GM23248 (cell line): ENCODE measurements at regions not wholly inside any gene's neighbourhood (a gene's known extent, or its start where the extent isn't known, plus 50 kb on each side); places are given as distances from the start of the nearest gene placed in this dataset.
A peak's percentile ranks its signal among the peaks of the same experiment; 100 is the strongest.

Experiments used
- DNase-seq: peaks from one replicate; pipeline ENCODE4 v3.0.0-alpha.2; 2015
- H2AFZ ChIP-seq: fragments of 200-600 bp; sonication (generic); 2 replicates; pipeline ENCODE4 v1.6.1; 2016; ENCODE audit warnings: antibody characterized with exemption
- H3F3A ChIP-seq: fragments of 200-600 bp; sonication (generic); 2 replicates; pipeline ENCODE4 v1.6.1; 2016; ENCODE audit warnings: mild to moderate bottlenecking, antibody characterized with exemption, mixed run types; ENCODE audit not compliant: insufficient read depth
- H3K27ac ChIP-seq: fragments of 200-600 bp; sonication (generic); 2 replicates; pipeline ENCODE4 v1.5.1; 2016; ENCODE audit warnings: mild to moderate bottlenecking
- H3K27me3 ChIP-seq: fragments of 200-600 bp; sonication (generic); replicated peaks from 2 replicates; pipeline ENCODE4 v1.6.1; 2016; ENCODE audit warnings: mild to moderate bottlenecking; ENCODE audit not compliant: insufficient read depth
- H3K36me3 ChIP-seq: fragments of 200-600 bp; sonication (generic); 2 replicates; pipeline ENCODE4 v1.6.1; 2016; ENCODE audit warnings: low read depth, mild to moderate bottlenecking
- H3K4me1 ChIP-seq: fragments of 200-600 bp; sonication (generic); 2 replicates; pipeline ENCODE4 v1.6.1; 2016; ENCODE audit warnings: mild to moderate bottlenecking; ENCODE audit not compliant: insufficient read depth
- H3K4me2 ChIP-seq: fragments of 200-600 bp; sonication (generic); one replicate; pipeline ENCODE4 v1.6.1; 2016; ENCODE audit warnings: mild to moderate bottlenecking; ENCODE audit not compliant: unreplicated experiment
- H3K4me3 ChIP-seq: fragments of 200-600 bp; sonication (generic); 2 replicates; pipeline ENCODE4 v1.5.1; 2016; ENCODE audit warnings: mild to moderate bottlenecking
- H3K79me2 ChIP-seq: fragments of 200-600 bp; sonication (generic); 2 replicates; pipeline ENCODE4 v1.6.1; 2016; ENCODE audit warnings: mild to moderate bottlenecking; ENCODE audit not compliant: insufficient read depth
- H3K9ac ChIP-seq: fragments of 200-600 bp; sonication (generic); 2 replicates; pipeline ENCODE4 v1.6.1; 2016; ENCODE audit warnings: mild to moderate bottlenecking
- H3K9me2 ChIP-seq: fragments of 200-600 bp; sonication (generic); 2 replicates; pipeline ENCODE4 v1.6.1; 2016; ENCODE audit warnings: mixed run types, mild to moderate bottlenecking, moderate library complexity; ENCODE audit not compliant: insufficient read depth
- H3K9me3 ChIP-seq: fragments of 200-600 bp; sonication (generic); one replicate; pipeline ENCODE4 v1.6.1; 2017; ENCODE audit warnings: low read depth
- H4K20me1 ChIP-seq: fragments of 200-600 bp; sonication (generic); 2 replicates; pipeline ENCODE4 v1.6.0; 2016; ENCODE audit not compliant: insufficient read depth
- EZH2 ChIP-seq: fragments of 200-600 bp; sonication (generic); IDR thresholded peaks from 2 replicates; pipeline ENCODE4 v1.6.1; 2018; ENCODE audit warnings: antibody characterized with exemption, mild to moderate bottlenecking; ENCODE audit not compliant: insufficient read depth, poor library complexity, severe bottlenecking
- EZH2phosphoT487 ChIP-seq: fragments of 200-600 bp; sonication (generic); IDR thresholded peaks from 2 replicates; pipeline ENCODE4 v1.6.1; 2018; ENCODE audit warnings: antibody characterized with exemption, moderate library complexity, mild to moderate bottlenecking, low read depth; ENCODE audit not compliant: insufficient read depth
- WGBS, 2 experiments: methylation state at CpG; one replicate each; pipeline ENCODE4 v1.1.6; 2015 to 2017; ENCODE audit warnings: low lambda C conversion rate in 2 of 2, low coverage in 1 of 2; ENCODE audit errors: missing lambda C conversion rate in 2 of 2; 5-methylcytosine and 5-hydroxymethylcytosine counted together
- in situ Hi-C: fragments of 300-500 bp; cut with MboI; formaldehyde crosslinking; loops from 2 replicates; pipeline ENCODE4 v1.15.0; 2020

- no peak overlapping the region for H3K27ac ChIP-seq
- H3F3A ChIP-seq: peaks cover 15% of the 10 kb centered on the region
- H3K9me2 ChIP-seq: no peaks in the 10 kb centered on the region
- H3K27me3 ChIP-seq: no peaks in the 10 kb centered on the region
- H3K4me1 ChIP-seq: peaks cover 11% of the 10 kb centered on the region
- no peaks in the 10 kb centered on the region for H4K20me1 ChIP-seq
- H3K4me2 ChIP-seq: no peak overlapping the region
- no peak overlapping the region for H3K9ac ChIP-seq
- H3K79me2 ChIP-seq: no peaks in the 10 kb centered on the region
- in situ Hi-C loops: no loop called here
- no peak overlapping the region for H3K4me3 ChIP-seq
- DNase-seq: no peak
- no peaks in the 10 kb centered on the region for H3K36me3 ChIP-seq
- no peak overlapping the region for H2AFZ ChIP-seq
- no peaks in the 10 kb centered on the region for H3K9me3 ChIP-seq
- TF ChIP-seq EZH2phosphoT487 (no peak), EZH2 (no peak)
Observed at GRCh38 chr1:60994828-60995492, 87.4 kb upstream of the NFIA start.

GRCh38 chr1:60994369-60994768 is 88.0 kb upstream of the NFIA start:
- H3K9ac ChIP-seq: no peak overlapping the region
- H3K4me2 ChIP-seq: no peak overlapping the region
- no peak for DNase-seq

GRCh38 chr1:60992165-60992564 is 90.2 kb upstream of the NFIA start:
- Histone ChIP-seq H3K79me2 (no peaks in the 10 kb centered on the region), H3F3A (peaks cover 23% of the 10 kb centered on the region), H3K36me3 (no peaks in the 10 kb centered on the region), H3K9ac (no peak overlapping the region), H3K27ac (no peak overlapping the region), H3K4me2 (no peak overlapping the region), H3K9me3 (no peaks in the 10 kb centered on the region), H2AFZ (no peak overlapping the region), H3K4me3 (no peak overlapping the region), H3K9me2 (no peaks in the 10 kb centered on the region), H3K27me3 (no peaks in the 10 kb centered on the region), H3K4me1 (peaks cover 21% of the 10 kb centered on the region), H4K20me1 (no peaks in the 10 kb centered on the region)
- TF ChIP-seq EZH2phosphoT487: no peak
- in situ Hi-C loops: no loop called here
- WGBS, 2 experiments: 40 to 45% methylated on average over 1 of the region's 1 CpG
- no peak for DNase-seq

More at GRCh38 chr1:60994369-60994768, 88.0 kb upstream of the NFIA start:
- Histone ChIP-seq H3K27me3 (no peaks in the 10 kb centered on the region), H3K9me2 (no peaks in the 10 kb centered on the region), H3K27ac (no peak overlapping the region), H3F3A (peaks cover 21% of the 10 kb centered on the region), H2AFZ (no peak overlapping the region), H3K4me3 (no peak overlapping the region), H3K9me3 (no peaks in the 10 kb centered on the region), H4K20me1 (no peaks in the 10 kb centered on the region), H3K79me2 (no peaks in the 10 kb centered on the region), H3K4me1 (peaks cover 17% of the 10 kb centered on the region), H3K36me3 (no peaks in the 10 kb centered on the region)
- no peak for TF ChIP-seq EZH2phosphoT487
- TF ChIP-seq EZH2: no peak
- 97 to 100% methylated on average over 3 of the region's 3 CpGs for WGBS, 2 experiments
- in situ Hi-C loops: no loop called here

GRCh38 chr1:60990714-60991090 is 91.7 kb upstream of the NFIA start:
- TF ChIP-seq EZH2phosphoT487 (no peak), EZH2 (no peak)
- H3K27me3 ChIP-seq: no peaks in the 10 kb centered on the region
- H3K4me1 ChIP-seq: peaks cover 21% of the 10 kb centered on the region
- H3K36me3 ChIP-seq: no peaks in the 10 kb centered on the region
- in situ Hi-C loops: no loop called here
- H3K9ac ChIP-seq: peak overlapping the region; percentile 24; the same call in 1 of the 2 replicates
- peaks cover 23% of the 10 kb centered on the region for H3F3A ChIP-seq
- H3K9me3 ChIP-seq: no peaks in the 10 kb centered on the region
- peak overlapping the region; percentile 46 for H3K4me3 ChIP-seq
- H3K27ac ChIP-seq: peak overlapping the region; percentile 60
- no peaks in the 10 kb centered on the region for H3K9me2 ChIP-seq
- H3K4me2 ChIP-seq: peak overlapping the region; percentile 66
- WGBS, 2 experiments: 52 to 53% methylated on average over 8 of the region's 8 CpGs
- no peaks in the 10 kb centered on the region for H4K20me1 ChIP-seq
- no peak for DNase-seq
- H3K79me2 ChIP-seq: no peaks in the 10 kb centered on the region
- H2AFZ ChIP-seq: peak overlapping the region; percentile 62
